Fibroblast of lung (primary cell): ENCODE measurements at regions not wholly inside any gene's neighbourhood (a gene's known extent, or its start where the extent isn't known, plus 50 kb on each side); places are given as distances from the start of the nearest gene placed in this dataset.

Experiments
- DNase-seq, 2 donors: peaks; one replicate each; pipeline versions ENCODE4 v3.0.0 to v3.0.0-alpha.2; 2010; ENCODE audit warnings: low read depth in 2 of 2
- H2AFZ ChIP-seq: 2 replicates; pipeline ENCODE4 v1.5.1; 2012; ENCODE audit warnings: low read length, control low read depth, inconsistent platforms
- H3K27ac ChIP-seq: 2 replicates; pipeline ENCODE4 v1.5.1; 2011; ENCODE audit warnings: low read length, control low read depth; ENCODE audit not compliant: insufficient read depth
- H3K27me3 ChIP-seq: 2 replicates; pipeline ENCODE4 v1.5.1; 2011; ENCODE audit warnings: mild to moderate bottlenecking, low read length; ENCODE audit not compliant: control insufficient read depth, insufficient read depth
- H3K36me3 ChIP-seq: 2 replicates; pipeline ENCODE4 v1.5.1; 2011; ENCODE audit warnings: low read length; ENCODE audit not compliant: control insufficient read depth, insufficient read depth
- H3K4me1 ChIP-seq: 2 replicates; pipeline ENCODE4 v1.5.1; 2011; ENCODE audit warnings: low read length; ENCODE audit not compliant: control insufficient read depth, insufficient read depth; ENCODE audit errors: extremely low read depth
- H3K4me2 ChIP-seq: 2 replicates; pipeline ENCODE4 v1.5.1; 2011; ENCODE audit warnings: low read length, control low read depth; ENCODE audit not compliant: insufficient read depth; ENCODE audit errors: extremely low read depth
- H3K4me3 ChIP-seq, 4 experiments: fragments of 200-600 bp in 1 of 4; sonication (generic) in 1 of 4; replicated peaks in 1 of 4; 2 replicates each; pipeline ENCODE4 v1.5.1; 2011 to 2016; ENCODE audit warnings: low read length in 4 of 4, low read depth in 3 of 4, mild to moderate bottlenecking in 3 of 4, control low read depth in 2 of 4, inconsistent platforms in 1 of 4, mixed read lengths in 1 of 4; ENCODE audit not compliant: insufficient read depth in 1 of 4; ENCODE audit errors: control extremely low read depth in 1 of 4
- H3K79me2 ChIP-seq: 2 replicates; pipeline ENCODE4 v1.5.1; 2012; ENCODE audit warnings: mild to moderate bottlenecking, low read length, inconsistent platforms; ENCODE audit not compliant: control insufficient read depth, insufficient read depth
- H3K9ac ChIP-seq: 2 replicates; pipeline ENCODE4 v1.5.1; 2011; ENCODE audit warnings: mild to moderate bottlenecking, low read length, control low read depth; ENCODE audit not compliant: insufficient read depth
- H3K9me3 ChIP-seq: 2 replicates; pipeline ENCODE4 v1.5.1; 2012; ENCODE audit warnings: low read depth, low read length; ENCODE audit not compliant: control insufficient read depth, insufficient read depth
- H4K20me1 ChIP-seq: 2 replicates; pipeline ENCODE4 v1.5.1; 2011; ENCODE audit warnings: low read length; ENCODE audit not compliant: control insufficient read depth, insufficient read depth; ENCODE audit errors: extremely low read depth
- EZH2 ChIP-seq: IDR thresholded peaks from 2 replicates; pipeline ENCODE4 v1.5.1; 2012; ENCODE audit warnings: low read length, control low read depth, mild to moderate bottlenecking; ENCODE audit errors: missing control alignments
- TF ChIP-seq, protein P1 (sequence below), 2 donors: IDR thresholded peaks in 1 of 2; conservative IDR thresholded peaks in 1 of 2; 1 replicate in 1 of 2; 2 replicates in 1 of 2; pipeline ENCODE4 v1.5.1; 2011 to 2012; ENCODE audit warnings: low read length in 2 of 2, control low read depth in 1 of 2, inconsistent platforms in 1 of 2, low read depth in 1 of 2, mild to moderate bottlenecking in 1 of 2

DNA sequence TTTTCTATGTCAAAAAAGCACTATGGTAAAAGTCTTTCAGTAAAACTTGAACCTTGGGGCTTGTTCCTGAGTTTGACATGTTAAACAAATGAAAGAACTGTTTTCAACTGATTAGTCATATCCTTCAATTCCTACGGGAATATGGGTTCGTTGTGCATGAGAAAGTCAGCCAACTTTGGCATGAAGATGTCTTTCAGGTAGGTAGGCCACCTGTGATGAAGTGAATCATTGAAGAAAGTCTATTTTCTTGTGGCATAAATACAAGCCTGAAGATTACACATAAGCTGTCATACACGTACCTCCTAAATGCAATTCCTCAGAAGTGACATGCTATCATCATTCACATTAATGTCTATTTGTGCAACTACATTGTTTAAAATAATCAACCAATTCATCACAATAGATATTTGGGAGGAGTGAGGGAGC, 513.0 kb downstream of the IRS2 start:
- H3K9ac ChIP-seq, result no peak overlapping the region
- peak overlapping the region; percentile 21 for H3K27ac ChIP-seq

GRCh38 chr13:109272595-109273325, 513.6 kb downstream of the IRS2 start:
- H3K4me2 ChIP-seq, result peak overlapping the region; percentile 56
- DNase-seq, result peak; percentile 59 to 61

More for the DNA sequence above, 513.0 kb downstream of the IRS2 start:
- peak overlapping the region; percentile 56 for H3K4me2 ChIP-seq
- H2AFZ ChIP-seq, result no peak overlapping the region
- H4K20me1 ChIP-seq, result no peaks in the 10 kb centered on the region
- DNase-seq, result peak; percentile 53 to 59
- peaks cover 6% of the 10 kb centered on the region for H3K4me1 ChIP-seq
- H3K36me3 ChIP-seq, result no peaks in the 10 kb centered on the region
- no peaks in the 10 kb centered on the region for H3K79me2 ChIP-seq
- H3K9me3 ChIP-seq, result no peaks in the 10 kb centered on the region
- TF ChIP-seq EZH2, result no peak
- TF ChIP-seq, protein P1, sequence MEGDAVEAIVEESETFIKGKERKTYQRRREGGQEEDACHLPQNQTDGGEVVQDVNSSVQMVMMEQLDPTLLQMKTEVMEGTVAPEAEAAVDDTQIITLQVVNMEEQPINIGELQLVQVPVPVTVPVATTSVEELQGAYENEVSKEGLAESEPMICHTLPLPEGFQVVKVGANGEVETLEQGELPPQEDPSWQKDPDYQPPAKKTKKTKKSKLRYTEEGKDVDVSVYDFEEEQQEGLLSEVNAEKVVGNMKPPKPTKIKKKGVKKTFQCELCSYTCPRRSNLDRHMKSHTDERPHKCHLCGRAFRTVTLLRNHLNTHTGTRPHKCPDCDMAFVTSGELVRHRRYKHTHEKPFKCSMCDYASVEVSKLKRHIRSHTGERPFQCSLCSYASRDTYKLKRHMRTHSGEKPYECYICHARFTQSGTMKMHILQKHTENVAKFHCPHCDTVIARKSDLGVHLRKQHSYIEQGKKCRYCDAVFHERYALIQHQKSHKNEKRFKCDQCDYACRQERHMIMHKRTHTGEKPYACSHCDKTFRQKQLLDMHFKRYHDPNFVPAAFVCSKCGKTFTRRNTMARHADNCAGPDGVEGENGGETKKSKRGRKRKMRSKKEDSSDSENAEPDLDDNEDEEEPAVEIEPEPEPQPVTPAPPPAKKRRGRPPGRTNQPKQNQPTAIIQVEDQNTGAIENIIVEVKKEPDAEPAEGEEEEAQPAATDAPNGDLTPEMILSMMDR (conservative IDR thresholded peaks at IDR 0.05 in 1 of 2, IDR thresholded peaks at IDR 0.05 in 1 of 2; ENCODE audit: low read depth in 1 of 2, low read length in 2 of 2), result no peak
- H3K27me3 ChIP-seq, result no peaks in the 10 kb centered on the region
- H3K4me3 ChIP-seq, result peak overlapping the region in 1 of 4 experiments; percentile 43

More at GRCh38 chr13:109272595-109273325, 513.6 kb downstream of the IRS2 start:
- Histone ChIP-seq H3K4me3 (peak overlapping the region in 1 of 4 experiments; percentile 43), H3K27me3 (no peaks in the 10 kb centered on the region), H3K9ac (no peak overlapping the region), H3K79me2 (no peaks in the 10 kb centered on the region), H3K9me3 (no peaks in the 10 kb centered on the region), H3K27ac (peak overlapping the region; percentile 21), H3K4me1 (peaks cover 6% of the 10 kb centered on the region), H4K20me1 (no peaks in the 10 kb centered on the region), H2AFZ (no peak overlapping the region), H3K36me3 (no peaks in the 10 kb centered on the region)
- TF ChIP-seq, protein P1 (conservative IDR thresholded peaks at IDR 0.05 in 1 of 2, IDR thresholded peaks at IDR 0.05 in 1 of 2; ENCODE audit: low read depth in 1 of 2, low read length in 2 of 2), result no peak
- TF ChIP-seq EZH2, result no peak
